ENCODE measurements at regions not wholly inside any gene's neighbourhood (a gene's known extent, or its start where the extent isn't known, plus 50 kb on each side); places are given as distances from the start of the nearest gene placed in this dataset.

DNA sequence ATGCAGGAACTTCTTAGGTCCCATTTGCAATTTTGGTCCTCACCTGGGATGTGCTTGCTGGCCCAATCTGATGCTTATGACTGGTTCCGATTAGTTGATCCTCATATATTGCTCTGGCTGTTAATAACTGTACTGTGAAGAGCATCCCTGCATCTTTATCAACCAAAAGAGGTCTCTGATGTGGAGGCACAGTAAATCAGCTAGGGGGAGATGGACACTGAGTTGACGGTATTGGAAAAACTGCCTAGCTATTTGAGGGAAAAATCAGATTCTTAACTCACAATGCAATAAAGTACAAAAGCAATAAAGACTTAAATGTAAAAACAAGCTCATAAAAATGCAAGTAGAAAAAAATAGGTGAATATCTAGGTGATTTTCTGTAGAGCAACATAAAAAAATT lies 188.0 kb upstream of the TCF4 start:
- TF ChIP-seq, protein P1, sequence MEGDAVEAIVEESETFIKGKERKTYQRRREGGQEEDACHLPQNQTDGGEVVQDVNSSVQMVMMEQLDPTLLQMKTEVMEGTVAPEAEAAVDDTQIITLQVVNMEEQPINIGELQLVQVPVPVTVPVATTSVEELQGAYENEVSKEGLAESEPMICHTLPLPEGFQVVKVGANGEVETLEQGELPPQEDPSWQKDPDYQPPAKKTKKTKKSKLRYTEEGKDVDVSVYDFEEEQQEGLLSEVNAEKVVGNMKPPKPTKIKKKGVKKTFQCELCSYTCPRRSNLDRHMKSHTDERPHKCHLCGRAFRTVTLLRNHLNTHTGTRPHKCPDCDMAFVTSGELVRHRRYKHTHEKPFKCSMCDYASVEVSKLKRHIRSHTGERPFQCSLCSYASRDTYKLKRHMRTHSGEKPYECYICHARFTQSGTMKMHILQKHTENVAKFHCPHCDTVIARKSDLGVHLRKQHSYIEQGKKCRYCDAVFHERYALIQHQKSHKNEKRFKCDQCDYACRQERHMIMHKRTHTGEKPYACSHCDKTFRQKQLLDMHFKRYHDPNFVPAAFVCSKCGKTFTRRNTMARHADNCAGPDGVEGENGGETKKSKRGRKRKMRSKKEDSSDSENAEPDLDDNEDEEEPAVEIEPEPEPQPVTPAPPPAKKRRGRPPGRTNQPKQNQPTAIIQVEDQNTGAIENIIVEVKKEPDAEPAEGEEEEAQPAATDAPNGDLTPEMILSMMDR (IDR thresholded peaks at IDR 0.05; ENCODE audit: low read depth, low read length, poor library complexity, severe bottlenecking) = no peak
- no peak for TF ChIP-seq EZH2phosphoT487 (IDR thresholded peaks at IDR 0.05; ENCODE audit: borderline replicate concordance, low read length)
